HG03432 (cell line): ENCODE measurements at regions not wholly inside any gene's neighbourhood (a gene's known extent, or its start where the extent isn't known, plus 50 kb on each side); places are given as distances from the start of the nearest gene placed in this dataset.

Source experiments
- ATAC-seq: cut with Tn5 transposase; IDR thresholded peaks from one replicate; pipeline ENCODE4 v1.9.1; 2021; ENCODE audit warnings: mild to moderate bottlenecking, moderate library complexity; ENCODE audit not compliant: unreplicated experiment

- no peak for ATAC-seq
These were observed 139.1 kb upstream of the SDK2 start for GRCh38 chr17:73783382-73783766.

DNA sequence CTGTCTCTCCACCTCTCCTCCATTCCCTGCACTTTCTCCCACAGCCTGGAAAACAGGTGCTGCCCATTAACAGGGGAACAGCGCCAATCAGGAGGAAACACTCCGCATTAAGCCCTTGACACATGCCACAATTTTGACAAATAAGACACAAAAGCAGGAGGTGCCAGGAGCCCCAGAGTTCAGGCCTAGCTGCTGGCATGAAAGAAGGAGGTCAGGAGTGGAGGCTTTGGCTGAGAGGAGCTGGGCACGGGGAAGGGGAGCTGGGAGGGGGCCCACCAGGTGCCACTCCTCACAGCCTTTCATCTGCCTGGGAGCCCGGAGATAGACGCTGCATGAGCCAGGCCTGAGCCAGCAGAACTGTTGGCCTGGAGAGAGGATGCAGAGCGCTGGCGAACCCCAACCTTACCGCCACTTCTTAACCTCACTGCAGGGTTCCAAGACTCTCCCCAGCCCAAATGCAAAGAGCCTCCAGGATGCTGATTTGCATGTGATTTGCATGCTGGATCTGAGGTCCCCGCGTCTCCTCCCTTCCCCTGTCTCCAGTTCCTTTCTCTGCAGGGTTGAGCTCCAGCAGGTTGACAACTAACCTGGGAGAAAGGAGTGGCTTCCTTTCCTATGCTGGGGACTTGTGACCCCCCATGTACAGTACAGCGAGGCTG, 139.8 kb upstream of the SDK2 start:
- no peak for ATAC-seq

DNA sequence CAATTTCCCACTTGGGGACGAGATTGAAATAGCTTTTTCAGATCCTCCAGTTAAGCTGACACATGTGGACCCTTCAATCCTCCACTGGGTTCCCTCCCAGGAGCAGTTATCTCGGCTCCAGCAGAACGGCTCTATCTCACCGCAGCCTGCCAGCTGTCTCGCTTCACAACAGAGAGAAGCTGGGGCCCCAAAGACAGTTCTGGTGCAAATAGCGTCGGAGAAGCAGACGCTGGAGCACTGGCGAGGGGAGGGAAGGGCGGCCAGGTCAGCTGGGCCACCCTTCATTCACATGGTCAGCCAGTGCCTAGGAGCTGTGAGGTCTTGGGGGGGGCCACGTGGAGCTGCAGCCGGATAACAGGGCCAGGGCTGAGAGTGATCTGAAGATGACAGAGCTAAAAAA, 141.3 kb upstream of the SDK2 start:
- no peak for ATAC-seq

DNA sequence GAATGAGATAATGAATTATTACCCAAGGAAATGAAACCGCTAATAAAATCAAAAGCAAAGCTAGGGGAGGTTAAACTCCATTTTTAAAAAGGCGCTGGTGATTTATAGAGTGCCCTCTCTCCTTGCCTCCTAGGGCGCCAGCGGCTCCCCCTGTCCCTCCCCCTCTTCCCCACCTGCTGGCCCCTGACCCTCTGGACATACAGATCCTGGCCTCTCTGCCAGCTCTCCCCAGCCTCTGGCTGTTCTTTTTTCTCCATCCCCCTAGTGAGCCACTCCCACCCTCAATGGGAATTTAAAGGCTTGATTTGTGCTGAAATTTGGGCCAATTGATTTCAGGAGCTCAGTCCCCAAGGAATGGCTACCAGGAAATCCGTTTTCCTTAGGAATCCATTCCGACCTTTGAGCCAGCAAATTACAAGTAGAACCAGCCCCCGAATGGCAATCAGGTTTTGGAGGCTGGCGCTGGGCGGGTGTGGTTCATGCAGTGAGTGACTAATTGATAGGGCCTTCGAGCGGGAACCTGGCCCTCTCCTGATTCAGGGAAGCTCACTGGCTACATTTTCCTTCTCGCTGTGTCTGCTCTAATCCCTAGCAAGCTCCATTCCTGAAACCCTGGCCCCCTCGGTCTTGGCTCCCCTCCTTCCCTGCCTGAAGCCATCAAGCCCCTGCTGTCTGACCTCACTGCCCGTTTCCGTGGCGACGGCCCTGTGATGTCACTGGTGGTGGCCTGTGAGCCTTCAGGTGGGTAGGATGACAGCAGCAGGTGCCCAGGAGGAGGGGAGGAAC, 141.9 kb upstream of the SDK2 start:
- ATAC-seq, result no peak

DNA sequence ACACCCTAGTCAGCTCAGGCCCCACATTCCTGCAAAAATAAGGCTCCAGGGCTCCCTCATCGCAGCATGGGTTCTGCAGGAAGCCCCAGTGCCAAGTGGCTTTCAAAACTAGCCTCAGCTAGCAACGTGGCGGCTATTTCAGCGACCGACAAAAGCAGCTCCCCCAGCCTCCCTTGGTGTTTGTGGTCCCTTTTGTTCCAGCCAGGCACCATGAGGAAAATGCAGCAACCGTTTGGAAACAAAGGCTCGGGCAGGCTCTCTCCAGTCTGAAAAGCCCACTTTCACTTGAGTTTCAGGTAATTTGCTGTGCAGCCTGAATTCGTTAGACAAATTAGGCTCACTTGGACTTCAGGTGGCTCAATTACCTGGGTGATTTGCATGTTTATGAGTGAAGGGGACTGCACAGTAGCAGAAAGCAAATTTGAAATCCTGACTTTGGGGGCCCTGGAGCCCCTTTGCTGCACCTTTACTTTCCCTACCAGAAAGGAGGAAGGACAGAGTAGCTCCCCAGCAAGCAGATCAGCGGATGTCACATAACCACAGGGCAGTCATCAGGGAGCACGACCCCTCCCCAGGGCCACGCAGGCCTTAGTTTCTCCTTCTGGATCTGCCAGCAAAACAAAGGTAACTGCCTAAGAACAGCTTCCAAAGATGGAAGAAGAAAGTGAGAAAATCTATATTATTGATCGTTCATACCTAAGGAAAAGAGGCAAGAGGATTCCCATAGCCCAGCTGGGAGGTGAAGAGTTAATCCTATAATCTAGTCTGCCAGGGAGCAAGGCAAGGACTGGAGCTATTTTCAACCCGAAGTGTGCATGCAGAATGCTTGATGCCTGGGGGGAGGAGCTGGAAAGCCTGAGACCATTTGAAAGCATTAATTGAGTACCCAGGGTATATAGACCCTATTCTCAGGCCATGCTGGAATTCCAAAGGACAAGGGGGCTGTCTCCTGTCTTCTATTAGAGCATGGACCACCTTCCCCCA, 143.1 kb upstream of the SDK2 start:
- ATAC-seq, result no peak

- no peak for ATAC-seq
These were observed 143.9 kb upstream of the SDK2 start for GRCh38 chr17:73788111-73788510.

DNA sequence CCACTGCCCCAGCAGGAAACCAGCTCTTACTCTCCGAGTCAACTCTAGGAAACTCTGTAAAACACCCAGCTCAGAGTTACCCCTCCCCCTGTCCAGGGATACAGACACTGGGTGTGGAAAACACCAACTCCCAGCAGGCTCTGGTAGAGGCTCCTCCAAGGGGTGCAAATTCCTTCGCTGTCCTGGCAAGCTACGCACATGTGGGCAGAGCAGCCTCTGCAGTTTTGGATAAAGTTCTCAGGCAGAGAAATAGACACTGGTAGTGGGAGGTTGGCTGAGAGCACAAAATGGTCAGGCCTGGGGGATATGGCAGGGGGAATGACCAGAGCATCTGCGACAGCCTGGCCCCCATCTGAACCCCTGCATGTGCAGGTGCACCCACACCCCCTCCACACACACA, 146.9 kb upstream of the SDK2 start:
- no peak for ATAC-seq

- ATAC-seq, result no peak
These were observed 147.4 kb upstream of the SDK2 start for GRCh38 chr17:73791631-73792030.

DNA sequence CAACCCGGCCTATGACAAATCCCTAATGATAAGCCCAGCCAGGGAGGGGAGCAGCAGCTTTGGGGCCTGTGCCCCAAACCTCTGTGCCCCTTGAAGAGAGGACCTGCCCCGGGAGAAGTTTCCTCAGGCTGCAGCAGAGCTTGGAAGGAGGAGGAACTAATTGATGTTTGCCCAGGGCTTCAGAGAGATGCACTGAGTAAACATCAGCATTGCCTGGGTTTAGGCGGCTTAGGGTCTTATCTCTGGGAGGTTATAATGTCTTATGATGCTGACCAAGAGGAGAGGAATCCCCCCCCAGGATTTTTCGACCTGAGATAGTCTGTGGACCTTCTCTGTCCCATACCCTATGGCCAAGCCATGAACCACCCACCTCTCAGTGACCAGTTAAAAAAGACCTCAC, 148.7 kb upstream of the SDK2 start:
- ATAC-seq, result no peak

DNA sequence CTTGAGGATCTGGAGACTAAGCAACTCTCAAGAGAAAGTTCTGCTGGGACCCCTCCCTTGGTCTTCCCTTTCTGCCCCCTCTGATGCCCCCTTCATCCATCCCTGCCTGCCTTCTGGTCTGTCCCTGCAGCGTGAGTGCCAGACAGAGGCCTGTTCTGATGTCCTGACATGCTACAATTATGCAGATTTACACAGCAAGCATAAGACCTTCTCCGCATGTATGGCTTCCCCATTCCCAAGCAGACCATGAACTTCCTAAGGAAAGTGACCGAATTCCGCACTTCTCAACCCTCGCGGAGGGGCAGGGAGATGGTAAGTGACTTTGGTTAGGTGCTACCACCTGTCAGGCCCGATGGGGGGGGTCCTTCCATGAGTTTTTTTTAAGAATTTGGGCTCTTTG, 150.1 kb upstream of the SDK2 start:
- no peak for ATAC-seq

DNA sequence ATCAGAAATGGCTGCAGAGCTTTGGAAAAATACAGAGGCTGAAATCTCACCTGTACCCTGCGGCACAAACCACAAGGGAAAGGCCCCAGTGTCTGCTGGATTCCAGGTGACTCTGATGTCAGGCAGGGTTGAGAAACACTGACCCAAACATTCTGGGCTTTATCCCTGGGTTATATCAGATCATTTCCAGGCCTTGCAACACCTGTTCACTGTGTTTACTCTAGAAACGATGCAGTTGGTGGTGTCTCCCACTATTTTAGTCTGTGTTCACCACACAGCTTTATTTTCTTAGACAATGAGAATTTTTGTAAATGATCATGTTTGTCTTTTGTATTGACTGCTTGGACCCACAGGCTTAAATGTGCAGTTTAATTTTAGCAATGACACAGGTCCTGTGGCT, 151.5 kb upstream of the SDK2 start:
- ATAC-seq, result no peak

- ATAC-seq, result no peak
These were observed 153.4 kb upstream of the SDK2 start for GRCh38 chr17:73797594-73798110.

DNA sequence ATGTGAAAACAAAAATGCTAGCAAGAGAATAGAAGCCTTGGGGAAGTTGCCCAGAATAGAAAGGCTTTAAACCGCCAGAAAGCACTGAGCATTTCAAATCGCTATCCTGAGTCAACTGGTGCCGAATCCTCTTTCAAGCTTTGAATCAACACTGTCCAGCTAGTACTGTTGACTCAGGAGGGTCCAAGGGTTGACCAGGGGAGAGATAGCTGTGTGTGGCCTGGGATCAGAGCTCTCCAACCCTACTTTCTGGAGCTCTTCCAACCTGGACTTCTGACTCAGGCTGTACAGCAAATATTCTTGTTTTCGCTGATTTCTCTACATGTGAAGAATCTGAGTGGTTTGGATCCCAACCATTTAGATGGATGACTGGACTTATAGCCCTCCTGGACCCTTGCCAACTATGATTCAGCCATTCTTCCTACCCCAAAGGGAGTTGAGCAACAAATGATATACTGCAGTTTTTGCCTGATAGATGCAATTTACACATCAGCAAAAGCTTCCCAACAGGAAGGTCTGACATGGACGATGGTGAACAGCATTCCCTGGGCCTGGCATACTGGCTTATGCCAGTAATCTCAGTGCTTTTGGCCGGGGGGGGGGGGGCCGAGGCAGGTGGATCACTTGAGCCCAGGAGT, 154.0 kb upstream of the SDK2 start:
- no peak for ATAC-seq

GRCh38 chr17:73799096-73799495, 154.9 kb upstream of the SDK2 start:
- no peak for ATAC-seq

GRCh38 chr17:73799781-73800627, 155.8 kb upstream of the SDK2 start:
- no peak for ATAC-seq

DNA sequence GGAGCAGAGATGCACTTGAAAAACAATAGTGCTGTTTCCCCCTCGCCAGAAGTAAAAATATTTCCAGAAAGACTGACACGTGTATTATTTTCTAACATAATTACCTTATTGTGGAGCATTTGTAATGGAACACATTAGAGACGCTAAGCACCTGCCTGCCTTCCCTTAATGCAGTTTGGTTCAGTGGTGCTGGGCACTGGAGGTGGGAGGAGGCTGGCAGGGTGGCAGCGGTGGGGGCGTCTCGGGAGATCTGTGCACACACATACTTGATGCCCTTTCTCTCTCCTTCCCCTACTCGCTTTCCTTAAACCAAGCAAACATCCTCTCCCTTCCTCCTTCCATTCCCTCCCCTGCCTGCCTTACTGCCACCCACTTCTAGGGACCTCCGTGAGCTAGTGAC, 156.6 kb upstream of the SDK2 start:
- ATAC-seq, result no peak

DNA sequence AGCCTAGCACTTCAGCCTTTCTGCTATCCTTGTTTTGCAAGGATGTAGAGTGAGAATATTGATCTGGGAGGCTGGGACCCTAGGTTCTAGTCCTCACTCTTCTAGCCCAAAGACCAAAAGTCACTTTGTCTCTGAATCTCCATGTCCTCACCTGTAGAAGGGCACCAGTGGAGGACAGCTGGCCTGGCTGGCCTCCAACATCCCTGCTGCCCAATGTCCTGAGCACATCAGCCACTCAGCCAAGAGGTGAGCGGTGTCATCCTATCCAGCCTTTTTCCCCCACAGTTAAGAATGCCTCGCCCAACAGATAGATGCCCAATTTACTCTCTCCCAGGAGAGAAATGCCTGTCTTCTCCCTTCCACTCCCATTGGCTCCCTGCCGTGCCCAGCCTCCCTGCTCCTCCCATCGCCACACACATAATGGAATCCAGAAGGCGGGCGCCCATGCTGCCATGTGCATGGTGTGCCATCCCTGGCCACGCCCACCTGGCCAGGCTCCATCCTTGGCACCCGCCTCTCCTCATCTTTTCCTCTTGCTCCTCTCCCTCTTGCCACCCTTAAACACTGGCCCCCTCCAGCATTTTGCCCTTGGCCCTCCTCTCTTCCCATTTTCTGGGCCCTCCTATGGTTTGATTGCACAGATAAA, 157.3 kb upstream of the SDK2 start:
- no peak for ATAC-seq

DNA sequence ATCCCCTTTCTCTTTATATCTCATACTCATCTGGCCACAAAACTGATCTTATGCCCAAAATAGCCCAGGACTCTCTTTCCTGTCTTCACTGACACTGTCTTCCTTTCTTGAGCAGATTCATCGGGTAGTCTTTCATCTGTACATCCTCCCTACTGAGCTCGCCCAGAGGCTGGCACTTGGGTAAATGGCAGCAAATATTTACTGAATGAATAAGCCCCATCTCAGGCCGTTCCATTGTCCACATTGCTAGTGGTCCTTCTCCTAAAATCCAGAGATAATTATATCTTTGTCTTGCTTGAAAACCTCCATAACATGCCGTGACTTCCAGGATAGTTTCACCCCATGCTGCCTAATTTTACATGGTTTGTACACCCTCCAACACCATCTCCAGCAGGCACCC, 158.1 kb upstream of the SDK2 start:
- ATAC-seq, result no peak

GRCh38 chr17:73802871-73803270, 158.6 kb upstream of the SDK2 start:
- ATAC-seq, result no peak
